Adrenal gland (tissue), 5 donors: ENCODE measurements at regions not wholly inside any gene's neighbourhood (a gene's known extent, or its start where the extent isn't known, plus 50 kb on each side); places are given as distances from the start of the nearest gene placed in this dataset.

ENCODE experiments used
- POLR2A ChIP-seq, 2 donors: fragments of 450-650 bp; IDR thresholded peaks; one replicate each; pipeline ENCODE4 v1.6.1; 2017; ENCODE audit warnings: antibody characterized with exemption in 2 of 2, mild to moderate bottlenecking in 2 of 2, moderate library complexity in 1 of 2
- TF ChIP-seq, protein P1 (sequence below), 6 experiments: fragments of 450-650 bp in 4 of 6; fragments of 200-600 bp in 2 of 6; sonication (generic) in 1 of 6; IDR thresholded peaks; 1 replicate in 5 of 6; 2 replicates in 1 of 6; pipeline versions ENCODE4 v1.5.1 to v1.8.0; 2016 to 2021; ENCODE audit warnings: antibody characterized with exemption in 6 of 6, mild to moderate bottlenecking in 2 of 6, moderate library complexity in 1 of 6
- donor health status: DM: no; HTN: no; CAD: no.

DNA sequence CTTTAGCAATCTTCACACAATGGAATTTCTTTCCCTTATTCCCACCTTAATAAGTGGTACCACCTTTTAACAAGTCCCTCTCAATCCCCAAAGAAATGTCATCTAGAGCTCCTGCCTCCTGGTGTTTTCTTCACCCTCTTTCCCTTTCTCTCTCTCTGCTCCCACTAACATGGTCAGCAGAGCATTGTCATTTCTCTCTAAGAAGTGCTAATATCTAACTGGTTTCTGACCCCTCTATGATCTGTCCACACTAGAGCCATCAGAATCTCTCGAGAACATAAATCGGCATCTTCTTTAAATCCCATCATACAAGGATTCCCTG lies 161.2 kb upstream of the DTNA start:
- TF ChIP-seq, protein P1, sequence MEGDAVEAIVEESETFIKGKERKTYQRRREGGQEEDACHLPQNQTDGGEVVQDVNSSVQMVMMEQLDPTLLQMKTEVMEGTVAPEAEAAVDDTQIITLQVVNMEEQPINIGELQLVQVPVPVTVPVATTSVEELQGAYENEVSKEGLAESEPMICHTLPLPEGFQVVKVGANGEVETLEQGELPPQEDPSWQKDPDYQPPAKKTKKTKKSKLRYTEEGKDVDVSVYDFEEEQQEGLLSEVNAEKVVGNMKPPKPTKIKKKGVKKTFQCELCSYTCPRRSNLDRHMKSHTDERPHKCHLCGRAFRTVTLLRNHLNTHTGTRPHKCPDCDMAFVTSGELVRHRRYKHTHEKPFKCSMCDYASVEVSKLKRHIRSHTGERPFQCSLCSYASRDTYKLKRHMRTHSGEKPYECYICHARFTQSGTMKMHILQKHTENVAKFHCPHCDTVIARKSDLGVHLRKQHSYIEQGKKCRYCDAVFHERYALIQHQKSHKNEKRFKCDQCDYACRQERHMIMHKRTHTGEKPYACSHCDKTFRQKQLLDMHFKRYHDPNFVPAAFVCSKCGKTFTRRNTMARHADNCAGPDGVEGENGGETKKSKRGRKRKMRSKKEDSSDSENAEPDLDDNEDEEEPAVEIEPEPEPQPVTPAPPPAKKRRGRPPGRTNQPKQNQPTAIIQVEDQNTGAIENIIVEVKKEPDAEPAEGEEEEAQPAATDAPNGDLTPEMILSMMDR (IDR thresholded peaks at IDR 0.05), result no peak
- no peak for TF ChIP-seq POLR2A (IDR thresholded peaks at IDR 0.05)
